ENCODE measurements at regions not wholly inside any gene's neighbourhood (a gene's known extent, or its start where the extent isn't known, plus 50 kb on each side); places are given as distances from the start of the nearest gene placed in this dataset.

GRCh38 chr6:62763125-62763912, 447.9 kb upstream of the FKBP1C start:
- Histone ChIP-seq H3K27me3 (ENCODE audit: insufficient read depth, low read length) (no peaks in the 10 kb centered on the region), H3K27ac (ENCODE audit: low read depth, low read length) (no peak overlapping the region), H4K20me1 (ENCODE audit: insufficient read depth, low read length) (no peaks in the 10 kb centered on the region), H3K4me1 (ENCODE audit: insufficient read depth, low read length) (no peaks in the 10 kb centered on the region), H3K4me3 (ENCODE audit: insufficient read depth, low read length) (no peak overlapping the region), H3K9me3 (ENCODE audit: low read depth, low read length) (no peaks in the 10 kb centered on the region), H2AFZ (ENCODE audit: low read length) (no peak overlapping the region), H3K36me3 (ENCODE audit: insufficient read depth, low read length) (no peaks in the 10 kb centered on the region), H3K4me2 (ENCODE audit: insufficient read depth, low read length) (no peak overlapping the region), H3K79me2 (ENCODE audit: insufficient read depth, low read length) (no peaks in the 10 kb centered on the region)
- TF ChIP-seq CTCF (IDR thresholded peaks at IDR 0.05; ENCODE audit: extremely low read depth, low read depth, low read length): no peak
- no peak for DNase-seq (ENCODE audit: insufficient read length, low spot score, missing footprints)

GRCh38 chr6:62746968-62747367, 460.9 kb upstream of the KHDRBS2 start:
- Histone ChIP-seq H3K4me3 (ENCODE audit: insufficient read depth, low read length) (no peak overlapping the region), H3K4me2 (ENCODE audit: insufficient read depth, low read length) (no peak overlapping the region), H2AFZ (ENCODE audit: low read length) (no peak overlapping the region), H3K27ac (ENCODE audit: low read depth, low read length) (no peak overlapping the region), H3K9me3 (ENCODE audit: low read depth, low read length) (no peaks in the 10 kb centered on the region), H4K20me1 (ENCODE audit: insufficient read depth, low read length) (no peaks in the 10 kb centered on the region), H3K79me2 (ENCODE audit: insufficient read depth, low read length) (no peaks in the 10 kb centered on the region), H3K27me3 (ENCODE audit: insufficient read depth, low read length) (no peaks in the 10 kb centered on the region), H3K36me3 (ENCODE audit: insufficient read depth, low read length) (no peaks in the 10 kb centered on the region), H3K4me1 (ENCODE audit: insufficient read depth, low read length) (no peaks in the 10 kb centered on the region)
- DNase-seq (ENCODE audit: insufficient read length, low spot score, missing footprints): no peak
- TF ChIP-seq CTCF (IDR thresholded peaks at IDR 0.05; ENCODE audit: extremely low read depth, low read depth, low read length): no peak

- Histone ChIP-seq H3K4me2 (ENCODE audit: insufficient read depth, low read length) (no peak overlapping the region), H2AFZ (ENCODE audit: low read length) (no peak overlapping the region)
- TF ChIP-seq CTCF (IDR thresholded peaks at IDR 0.05; ENCODE audit: extremely low read depth, low read depth, low read length): no peak
These were observed 460.1 kb upstream of the KHDRBS2 start for GRCh38 chr6:62746161-62746560.

GRCh38 chr6:62740596-62740995, 454.6 kb upstream of the KHDRBS2 start:
- Histone ChIP-seq H2AFZ (ENCODE audit: low read length) (no peak overlapping the region), H3K9me3 (ENCODE audit: low read depth, low read length) (no peaks in the 10 kb centered on the region), H3K36me3 (ENCODE audit: insufficient read depth, low read length) (no peaks in the 10 kb centered on the region), H3K27me3 (ENCODE audit: insufficient read depth, low read length) (no peaks in the 10 kb centered on the region), H3K4me2 (ENCODE audit: insufficient read depth, low read length) (no peak overlapping the region), H3K79me2 (ENCODE audit: insufficient read depth, low read length) (no peaks in the 10 kb centered on the region), H3K4me1 (ENCODE audit: insufficient read depth, low read length) (no peaks in the 10 kb centered on the region), H3K4me3 (ENCODE audit: insufficient read depth, low read length) (no peak overlapping the region), H3K27ac (ENCODE audit: low read depth, low read length) (no peak overlapping the region), H4K20me1 (ENCODE audit: insufficient read depth, low read length) (no peaks in the 10 kb centered on the region)
- no peak for TF ChIP-seq CTCF (IDR thresholded peaks at IDR 0.05; ENCODE audit: extremely low read depth, low read depth, low read length)
- no peak for DNase-seq (ENCODE audit: insufficient read length, low spot score, missing footprints)

More at GRCh38 chr6:62746161-62746560, 460.1 kb upstream of the KHDRBS2 start:
- no peak for DNase-seq (ENCODE audit: insufficient read length, low spot score, missing footprints)
- Histone ChIP-seq H3K27me3 (ENCODE audit: insufficient read depth, low read length) (no peaks in the 10 kb centered on the region), H4K20me1 (ENCODE audit: insufficient read depth, low read length) (no peaks in the 10 kb centered on the region), H3K4me3 (ENCODE audit: insufficient read depth, low read length) (no peak overlapping the region), H3K79me2 (ENCODE audit: insufficient read depth, low read length) (no peaks in the 10 kb centered on the region), H3K9me3 (ENCODE audit: low read depth, low read length) (no peaks in the 10 kb centered on the region), H3K36me3 (ENCODE audit: insufficient read depth, low read length) (no peaks in the 10 kb centered on the region), H3K4me1 (ENCODE audit: insufficient read depth, low read length) (no peaks in the 10 kb centered on the region), H3K27ac (ENCODE audit: low read depth, low read length) (no peak overlapping the region)

Data from osteoblast (primary cell).